HS-5 (cell line): ENCODE measurements at regions not wholly inside any gene's neighbourhood (a gene's known extent, or its start where the extent isn't known, plus 50 kb on each side); places are given as distances from the start of the nearest gene placed in this dataset.
A peak's percentile ranks its signal among the peaks of the same experiment; 100 is the strongest.
"Not testable (repeated sequence)": the region's sequence is repeated elsewhere in the genome, so short reads cannot be mapped to it uniquely, and the experiment has no call there.

ENCODE experiments used
- DNase-seq: peaks from one replicate; pipeline ENCODE4 v3.0.0-alpha.2; 2012; ENCODE audit warnings: low read depth

DNA sequence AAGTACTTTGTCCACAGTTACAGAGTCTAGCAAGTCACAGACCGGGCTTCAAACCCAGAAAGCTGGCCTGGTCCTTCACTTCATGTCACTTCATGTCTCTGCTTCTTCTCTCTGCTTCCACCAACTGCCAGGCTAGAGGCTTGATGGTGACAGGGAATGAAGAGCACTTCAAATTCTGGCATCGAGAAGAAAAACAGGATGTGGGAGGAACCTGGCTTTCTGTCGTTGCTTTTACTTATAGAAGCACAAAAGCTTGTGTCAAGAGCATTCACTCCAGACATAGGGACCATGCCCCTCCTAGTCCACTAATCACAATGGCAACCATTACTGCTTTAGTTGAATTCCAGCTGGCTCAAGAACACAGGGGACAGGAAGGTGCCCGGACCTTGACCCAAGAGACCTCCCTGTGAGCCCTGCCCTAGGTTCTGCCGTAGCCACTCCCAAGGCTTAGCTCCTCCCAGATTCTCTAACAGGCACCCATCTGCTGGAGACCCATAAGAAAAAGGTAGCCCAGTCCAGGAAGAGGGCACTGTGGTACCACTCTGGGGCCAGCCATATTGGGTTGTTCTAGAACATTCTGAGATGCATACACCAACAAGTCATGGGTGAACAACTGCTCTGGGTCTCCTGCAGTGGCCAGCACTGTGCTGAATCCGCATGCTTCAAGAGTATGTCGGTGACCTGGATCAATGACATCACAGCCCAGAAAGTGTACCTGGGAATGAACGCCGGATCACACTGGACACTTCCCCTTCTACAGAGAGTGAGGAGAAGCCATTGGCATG, 181.8 kb downstream of the C16orf95 start:
- no peak for DNase-seq

GRCh38 chr16:87138316-87138715, 178.9 kb downstream of the C16orf95 start:
- DNase-seq = no peak

- DNase-seq = no peak
Observed at GRCh38 chr16:87138738-87139267, 178.4 kb downstream of the C16orf95 start.

- DNase-seq = no peak
Observed at GRCh38 chr16:87140211-87141200, 176.7 kb downstream of the C16orf95 start.

- no peak for DNase-seq
Observed at GRCh38 chr16:87141402-87141801, 175.8 kb downstream of the C16orf95 start.

DNA sequence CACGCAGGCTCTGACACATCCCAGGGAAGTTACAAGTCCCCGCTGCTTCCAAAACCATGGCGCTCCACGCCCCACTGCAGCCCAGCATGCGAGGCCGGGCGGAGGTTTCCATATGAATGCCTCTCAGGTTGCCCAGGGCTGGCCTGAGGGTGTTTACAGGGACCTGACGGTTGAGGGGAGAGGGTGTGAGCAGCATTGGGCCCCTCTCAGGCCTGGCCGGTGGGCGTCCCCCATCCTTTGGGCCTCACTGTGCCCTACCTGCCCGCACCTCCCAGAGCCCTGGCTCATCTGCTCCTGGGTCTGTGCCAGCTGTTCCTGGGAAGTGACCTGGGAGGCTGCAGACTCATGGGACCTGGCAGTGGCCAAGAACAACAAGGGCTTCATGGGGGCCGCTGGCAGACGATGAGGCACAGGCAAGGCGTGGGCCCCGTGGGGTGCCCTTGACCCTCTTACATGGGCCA, 173.5 kb downstream of the C16orf95 start:
- no peak for DNase-seq

GRCh38 chr16:87144232-87144631, 173.0 kb downstream of the C16orf95 start:
- DNase-seq = no peak

- DNase-seq = no peak
Observed at GRCh38 chr16:87145181-87146176, 171.7 kb downstream of the C16orf95 start.

DNA sequence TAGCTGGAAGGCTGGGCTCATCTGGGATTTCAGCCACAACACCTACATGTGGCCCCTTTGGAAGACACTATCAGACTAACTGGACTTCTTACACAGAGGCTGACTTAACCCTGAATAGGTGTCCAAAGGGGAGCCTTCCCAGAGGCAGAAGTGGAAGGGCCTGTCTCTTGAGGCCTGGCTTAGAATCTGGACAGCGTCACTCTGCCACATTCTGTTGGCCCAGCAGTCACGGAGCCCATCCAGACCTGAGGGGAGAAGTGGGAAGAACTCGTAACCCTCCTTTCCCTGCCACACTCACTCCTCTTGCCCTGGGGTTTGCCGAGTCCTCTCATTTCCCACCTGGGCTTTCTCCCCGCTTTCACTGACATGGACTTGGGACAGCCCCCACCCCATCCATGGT, 170.5 kb downstream of the C16orf95 start:
- no peak for DNase-seq

DNA sequence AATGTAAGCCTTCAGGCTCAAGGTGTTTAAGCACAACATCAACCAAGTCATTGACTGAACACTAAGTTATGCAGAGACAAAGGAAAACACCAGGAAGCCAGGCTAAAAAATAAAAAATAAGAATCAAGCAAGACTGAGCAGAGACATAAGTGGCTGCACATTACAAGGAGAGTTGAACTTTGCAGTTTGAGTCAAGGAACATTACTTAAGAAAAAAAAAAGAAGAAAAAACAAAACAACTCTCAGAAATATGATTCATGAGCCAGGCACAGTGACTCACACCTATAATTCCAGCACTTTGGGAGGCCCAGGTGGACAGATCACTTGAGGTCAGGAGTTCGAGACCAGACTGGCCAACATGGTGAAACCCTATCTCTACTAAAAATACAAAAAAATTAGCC, 168.1 kb downstream of the C16orf95 start:
- DNase-seq = peak; percentile 5

DNA sequence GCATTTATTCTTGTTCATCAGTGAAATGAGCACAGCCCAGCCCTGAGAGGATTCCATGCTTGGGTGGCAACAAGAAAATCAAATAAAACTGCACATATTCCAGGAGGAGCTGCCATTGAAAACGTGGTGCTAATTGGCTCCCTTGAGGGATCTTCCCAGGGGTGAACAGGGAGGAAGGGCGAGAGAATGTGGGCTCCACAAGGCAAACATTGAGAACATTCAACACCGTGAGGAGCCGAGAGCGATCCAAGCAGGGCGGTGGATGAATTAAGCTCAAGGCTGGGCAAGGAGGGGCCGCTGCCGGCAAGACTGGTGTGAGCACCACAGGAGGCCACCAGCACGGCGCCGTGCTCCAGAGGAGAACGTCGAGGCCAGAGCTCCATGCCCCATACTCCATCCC, 166.9 kb downstream of the C16orf95 start:
- DNase-seq = no peak

GRCh38 chr16:87150681-87151280, 166.4 kb downstream of the C16orf95 start:
- no peak for DNase-seq

DNA sequence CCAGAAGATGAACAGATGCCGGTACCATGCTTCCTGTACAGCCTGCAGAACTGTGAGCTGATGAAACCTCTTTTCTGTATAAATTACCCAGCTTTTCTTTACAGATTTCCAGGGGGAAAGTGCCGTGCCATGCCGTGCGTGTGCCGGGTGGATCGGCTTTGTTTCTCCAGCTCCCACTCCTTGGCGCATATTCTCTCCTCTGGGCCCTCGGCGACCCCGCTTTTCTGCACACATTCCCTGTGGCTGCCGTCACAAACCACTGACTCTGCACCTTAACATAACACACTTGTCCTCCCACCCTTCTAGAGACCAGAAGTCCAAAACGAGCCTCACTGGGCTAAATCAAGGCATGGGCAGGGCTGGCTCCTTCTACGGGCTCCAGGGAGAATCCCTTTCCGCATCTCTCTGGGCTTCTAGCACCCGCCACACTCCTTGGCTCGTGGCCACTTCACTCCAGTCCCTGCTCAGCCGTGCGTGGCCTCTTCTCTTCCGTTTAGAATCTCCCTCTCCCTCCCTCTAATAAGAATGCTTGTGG, 164.9 kb downstream of the C16orf95 start:
- DNase-seq = no peak

GRCh38 chr16:87153326-87153725, 163.9 kb downstream of the C16orf95 start:
- no peak for DNase-seq

- DNase-seq = not testable (repeated sequence)
Observed at GRCh38 chr16:87155315-87155714, 161.9 kb downstream of the C16orf95 start.

DNA sequence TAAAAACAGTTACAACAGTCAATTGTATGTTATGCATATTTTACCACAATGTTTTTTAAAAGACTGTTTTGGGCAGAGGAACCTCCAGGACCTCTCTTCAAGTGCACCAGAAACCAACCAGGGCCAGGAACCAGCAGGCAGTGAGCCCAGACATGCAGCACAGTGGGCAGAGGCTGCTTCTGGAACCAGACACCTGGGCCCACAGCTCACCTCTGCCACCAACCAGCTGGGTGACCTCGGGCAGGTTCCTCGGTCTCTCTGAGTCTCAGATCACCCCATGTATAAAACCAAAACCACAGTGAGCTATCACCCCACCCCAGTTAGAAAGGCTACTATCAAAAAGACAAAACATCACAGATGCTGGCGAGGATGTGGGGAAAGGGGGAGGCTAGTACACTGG, 161.0 kb downstream of the C16orf95 start:
- DNase-seq = no peak

DNA sequence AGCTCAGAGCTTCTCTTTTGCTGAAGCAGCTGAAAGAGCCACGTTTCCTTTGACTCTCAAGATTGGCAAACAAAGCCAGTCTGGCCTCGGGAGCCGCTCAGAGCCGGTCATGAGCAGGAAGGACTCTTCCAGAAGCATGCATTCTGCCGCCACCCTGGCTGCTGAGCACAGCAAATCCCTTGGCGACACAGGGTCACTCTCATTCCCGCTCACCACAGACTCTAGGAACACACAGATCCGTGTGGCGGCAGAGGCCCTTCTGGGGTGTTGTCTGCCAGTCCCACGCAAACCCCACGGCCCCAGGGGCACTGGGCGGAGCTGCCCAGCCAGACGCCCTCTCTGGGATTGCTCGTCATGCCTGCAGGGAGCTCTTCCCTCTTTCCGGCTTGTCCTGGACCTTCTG, 157.0 kb downstream of the C16orf95 start:
- DNase-seq = no peak

DNA sequence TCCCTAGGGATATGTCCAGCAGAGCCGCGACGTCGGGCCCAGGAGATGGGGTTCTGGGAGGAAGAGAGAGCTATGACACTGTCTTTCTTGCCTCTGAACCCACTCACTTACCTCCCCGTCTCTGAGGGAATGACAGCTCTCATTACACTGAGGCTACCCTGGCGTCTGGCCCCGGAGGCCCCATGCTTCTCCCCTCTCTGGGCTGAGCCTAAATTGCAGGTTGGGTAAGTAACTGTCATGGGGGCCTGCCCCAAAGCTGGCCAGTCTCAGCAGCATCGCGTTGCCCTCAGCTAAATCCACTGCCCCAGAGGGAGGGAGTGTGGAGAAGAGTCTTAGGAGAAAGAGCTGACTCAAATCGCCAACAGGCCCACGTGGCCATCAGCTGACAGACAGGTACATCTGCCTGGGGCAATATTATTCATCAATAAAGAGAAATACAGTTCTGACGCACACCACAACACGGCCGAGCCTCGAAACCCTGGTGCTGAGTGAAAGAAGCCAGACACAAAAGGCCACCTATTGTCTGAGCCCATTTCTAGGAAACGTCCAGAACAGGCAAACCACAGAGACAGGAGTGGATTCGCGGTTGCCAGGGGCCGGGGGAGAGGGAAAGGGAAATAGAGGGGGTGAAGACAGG, 156.4 kb downstream of the C16orf95 start:
- no peak for DNase-seq

DNA sequence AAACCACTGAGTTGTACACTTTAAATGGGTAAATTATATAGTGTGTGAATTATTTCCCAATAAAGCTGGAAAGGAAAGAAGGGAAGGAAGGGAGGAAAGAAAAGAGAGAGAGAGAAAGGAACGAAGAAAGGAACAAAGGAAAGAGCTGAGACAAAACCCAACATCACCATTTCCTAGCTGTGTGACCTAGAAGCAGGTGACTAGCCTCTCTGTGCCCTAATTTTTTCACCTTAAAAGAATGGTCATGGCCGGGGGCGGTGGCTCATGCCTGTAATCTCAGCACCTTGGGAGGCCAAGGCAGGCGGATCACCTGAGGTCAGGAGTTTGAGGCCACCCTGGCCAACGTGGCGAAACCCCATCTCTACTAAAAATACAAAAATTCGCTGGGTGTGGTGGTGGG, 155.8 kb downstream of the C16orf95 start:
- DNase-seq = not testable (repeated sequence)
